ENCODE measurements at regions not wholly inside any gene's neighbourhood (a gene's known extent, or its start where the extent isn't known, plus 50 kb on each side); places are given as distances from the start of the nearest gene placed in this dataset.

- Histone ChIP-seq H3F3A (ENCODE audit: control insufficient read depth, insufficient read depth) (no peaks in the 10 kb centered on the region), H3K4me2 (ENCODE audit: low read length) (no peak overlapping the region)
- TF ChIP-seq CTCF (IDR thresholded peaks at IDR 0.05; ENCODE audit: low read depth, low read length, poor library complexity, severe bottlenecking) (no peak), EZH2phosphoT487 (IDR thresholded peaks at IDR 0.05; ENCODE audit: borderline replicate concordance, low read length) (no peak)
These were observed 82.2 kb upstream of the BMP2K start for GRCh38 chr4:78693777-78694456.

GRCh38 chr4:78694457-78694787 lies 81.7 kb upstream of the BMP2K start:
- Histone ChIP-seq H4K20me1 (ENCODE audit: control insufficient read depth, insufficient read depth, low read depth, low read length) (no peaks in the 10 kb centered on the region), H3K27ac (ENCODE audit: low read depth, low read length) (no peak overlapping the region), H3K4me3 (ENCODE audit: low read length) (no peak overlapping the region), H3F3A (ENCODE audit: control insufficient read depth, insufficient read depth) (no peaks in the 10 kb centered on the region), H3K9me3 (ENCODE audit: control insufficient read depth, insufficient read depth, low read length) (no peaks in the 10 kb centered on the region), H3K4me1 (ENCODE audit: control insufficient read depth, low read length) (peaks cover 26% of the 10 kb centered on the region), H3K4me2 (ENCODE audit: low read length) (no peak overlapping the region), H3K79me2 (ENCODE audit: control insufficient read depth, low read length) (no peaks in the 10 kb centered on the region), H3K27me3 (ENCODE audit: control insufficient read depth, low read length) (peaks cover 2% of the 10 kb centered on the region; the same call in 1 of the 2 replicates), H3K9me2 (replicated peaks; ENCODE audit: control insufficient read depth, low read length) (no peaks in the 10 kb centered on the region), H3K36me3 (ENCODE audit: control insufficient read depth, low read length) (no peaks in the 10 kb centered on the region)
- no peak for TF ChIP-seq EZH2phosphoT487 (IDR thresholded peaks at IDR 0.05; ENCODE audit: borderline replicate concordance, low read length)
- no peak for TF ChIP-seq CTCF (IDR thresholded peaks at IDR 0.05; ENCODE audit: low read depth, low read length, poor library complexity, severe bottlenecking)

More at GRCh38 chr4:78693777-78694456, 82.2 kb upstream of the BMP2K start:
- Histone ChIP-seq H3K79me2 (ENCODE audit: control insufficient read depth, low read length) (no peaks in the 10 kb centered on the region), H3K36me3 (ENCODE audit: control insufficient read depth, low read length) (no peaks in the 10 kb centered on the region), H3K27me3 (ENCODE audit: control insufficient read depth, low read length) (peaks cover 2% of the 10 kb centered on the region; the same call in 1 of the 2 replicates), H3K9me2 (replicated peaks; ENCODE audit: control insufficient read depth, low read length) (no peaks in the 10 kb centered on the region), H4K20me1 (ENCODE audit: control insufficient read depth, insufficient read depth, low read depth, low read length) (no peaks in the 10 kb centered on the region), H3K9me3 (ENCODE audit: control insufficient read depth, insufficient read depth, low read length) (no peaks in the 10 kb centered on the region), H3K4me3 (ENCODE audit: low read length) (no peak overlapping the region), H3K27ac (ENCODE audit: low read depth, low read length) (no peak overlapping the region), H3K4me1 (ENCODE audit: control insufficient read depth, low read length) (peaks cover 26% of the 10 kb centered on the region)

- TF ChIP-seq EZH2phosphoT487 (IDR thresholded peaks at IDR 0.05; ENCODE audit: borderline replicate concordance, low read length), result no peak
- TF ChIP-seq CTCF (IDR thresholded peaks at IDR 0.05; ENCODE audit: low read depth, low read length, poor library complexity, severe bottlenecking), result no peak
- H3K79me2 ChIP-seq (ENCODE audit: control insufficient read depth, low read length), result no peaks in the 10 kb centered on the region
- H3K27ac ChIP-seq (ENCODE audit: low read depth, low read length), result no peak overlapping the region
- no peak overlapping the region for H3K4me2 ChIP-seq (ENCODE audit: low read length)
- H4K20me1 ChIP-seq (ENCODE audit: control insufficient read depth, insufficient read depth, low read depth, low read length), result no peaks in the 10 kb centered on the region
- no peaks in the 10 kb centered on the region for H3K9me3 ChIP-seq (ENCODE audit: control insufficient read depth, insufficient read depth, low read length)
- H3K4me3 ChIP-seq (ENCODE audit: low read length), result no peak overlapping the region
- H3F3A ChIP-seq (ENCODE audit: control insufficient read depth, insufficient read depth), result no peaks in the 10 kb centered on the region
- H3K36me3 ChIP-seq (ENCODE audit: control insufficient read depth, low read length), result no peaks in the 10 kb centered on the region
- peaks cover 2% of the 10 kb centered on the region; the same call in 1 of the 2 replicates for H3K27me3 ChIP-seq (ENCODE audit: control insufficient read depth, low read length)
- no peaks in the 10 kb centered on the region for H3K9me2 ChIP-seq (replicated peaks; ENCODE audit: control insufficient read depth, low read length)
- H3K4me1 ChIP-seq (ENCODE audit: control insufficient read depth, low read length), result peaks cover 25% of the 10 kb centered on the region
These were observed 80.2 kb upstream of the BMP2K start for GRCh38 chr4:78695910-78696309.

Measured in DOHH2 (cell line).